ENCODE measurements at regions not wholly inside any gene's neighbourhood (a gene's known extent, or its start where the extent isn't known, plus 50 kb on each side); places are given as distances from the start of the nearest gene placed in this dataset.
"Not testable (repeated sequence)": the region's sequence is repeated elsewhere in the genome, so short reads cannot be mapped to it uniquely, and the experiment has no call there.

DNA sequence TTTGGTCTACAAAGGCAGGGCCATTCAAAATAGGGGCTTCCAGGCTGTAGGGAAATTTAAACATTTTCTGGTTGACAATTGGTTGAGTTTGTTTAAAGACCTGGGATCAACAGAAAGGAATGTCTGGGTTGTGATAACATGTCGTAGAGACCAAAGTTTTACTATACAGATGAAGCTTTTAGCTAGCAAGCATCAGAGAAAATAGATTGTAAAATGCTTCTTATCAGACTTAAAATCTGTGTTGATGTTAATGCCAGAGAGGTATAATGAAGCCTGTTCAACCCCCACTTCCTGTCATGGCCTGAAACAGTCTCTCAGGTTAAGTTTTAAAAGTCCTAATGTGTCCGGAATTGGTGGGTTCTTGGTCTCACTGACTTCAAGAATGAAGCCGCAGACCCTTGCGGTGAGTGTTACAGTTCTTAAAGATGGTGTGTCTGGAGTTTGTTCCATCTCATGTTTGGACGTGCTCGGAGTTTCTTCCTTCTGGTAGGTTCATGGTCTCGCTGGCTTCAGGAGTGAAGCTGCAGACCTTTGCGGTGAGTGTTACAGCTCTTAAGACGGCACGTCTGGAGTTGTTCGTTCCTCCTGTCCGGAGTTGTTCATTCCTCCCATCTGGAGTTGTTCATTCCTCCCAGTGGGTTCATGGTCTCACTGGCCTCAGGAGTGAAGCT lies 86.5 kb upstream of the HMCN1 start:
- H3K4me3 ChIP-seq (ENCODE audit: low read length): not testable (repeated sequence)
- DNase-seq (ENCODE audit: low read depth, low spot score): peak; percentile 20

GRCh38 chr1:185646202-185646683 lies 87.9 kb upstream of the HMCN1 start:
- H3K4me3 ChIP-seq (ENCODE audit: low read length): no peak overlapping the region
- DNase-seq (ENCODE audit: low read depth, low spot score): no peak

GRCh38 chr1:185645686-185646085 lies 88.5 kb upstream of the HMCN1 start:
- no peak overlapping the region for H3K4me3 ChIP-seq (ENCODE audit: low read length)
- DNase-seq (ENCODE audit: low read depth, low spot score): no peak

GRCh38 chr1:185645162-185645640 lies 89.0 kb upstream of the HMCN1 start:
- no peak overlapping the region for H3K4me3 ChIP-seq (ENCODE audit: low read length)

DNA sequence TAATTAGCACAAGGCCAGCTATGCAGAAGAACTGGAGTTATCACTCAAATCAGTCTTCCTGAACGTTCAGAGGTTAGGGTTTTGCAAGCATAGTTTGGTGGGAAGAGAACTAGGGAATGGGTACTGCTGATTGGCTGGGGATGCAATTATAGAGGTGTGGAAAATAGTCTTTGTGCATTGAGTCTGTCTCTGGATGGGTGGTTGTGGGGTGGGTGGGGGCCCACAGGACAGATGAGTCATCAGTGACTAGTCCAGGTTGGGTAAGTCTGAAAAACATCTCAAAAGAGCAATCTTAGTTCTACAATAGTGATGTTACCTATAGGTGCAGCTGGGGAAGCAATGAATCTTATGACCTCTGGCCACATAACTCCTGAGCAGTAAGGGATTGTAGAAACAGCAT lies 89.7 kb upstream of the HMCN1 start:
- H3K4me3 ChIP-seq (ENCODE audit: low read length): no peak overlapping the region
- DNase-seq (ENCODE audit: low read depth, low spot score): no peak

More at GRCh38 chr1:185645162-185645640, 89.0 kb upstream of the HMCN1 start:
- DNase-seq (ENCODE audit: low read depth, low spot score): no peak

GRCh38 chr1:185636848-185637247 lies 97.3 kb upstream of the HMCN1 start:
- no peak overlapping the region for H3K4me3 ChIP-seq (ENCODE audit: low read length)
- no peak for DNase-seq (ENCODE audit: low read depth, low spot score)

DNA sequence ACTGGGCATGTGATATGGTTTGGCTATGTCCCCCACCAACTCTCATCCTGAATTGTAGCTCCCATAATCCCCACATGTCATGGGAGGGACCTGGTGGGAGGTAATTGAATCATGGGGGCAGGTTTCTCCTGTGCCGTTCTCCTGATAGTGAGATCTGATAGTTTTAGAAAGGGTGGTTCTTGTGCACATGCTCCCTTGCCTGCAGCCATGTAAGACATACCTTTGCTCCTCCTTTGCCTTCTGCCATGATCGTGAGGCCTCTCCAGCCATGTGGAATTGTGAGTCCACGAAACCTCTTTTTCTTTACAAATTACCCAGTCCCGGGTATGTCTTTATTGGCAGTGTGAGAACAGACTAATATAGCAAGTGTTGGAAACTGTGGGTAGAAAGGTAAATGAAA lies 99.5 kb upstream of the HMCN1 start:
- no peak for DNase-seq (ENCODE audit: low read depth, low spot score)
- H3K4me3 ChIP-seq (ENCODE audit: low read length): no peak overlapping the region

GRCh38 chr1:185632659-185633423 lies 101.3 kb upstream of the HMCN1 start:
- no peak overlapping the region for H3K4me3 ChIP-seq (ENCODE audit: low read length)
- no peak for DNase-seq (ENCODE audit: low read depth, low spot score)

DNA sequence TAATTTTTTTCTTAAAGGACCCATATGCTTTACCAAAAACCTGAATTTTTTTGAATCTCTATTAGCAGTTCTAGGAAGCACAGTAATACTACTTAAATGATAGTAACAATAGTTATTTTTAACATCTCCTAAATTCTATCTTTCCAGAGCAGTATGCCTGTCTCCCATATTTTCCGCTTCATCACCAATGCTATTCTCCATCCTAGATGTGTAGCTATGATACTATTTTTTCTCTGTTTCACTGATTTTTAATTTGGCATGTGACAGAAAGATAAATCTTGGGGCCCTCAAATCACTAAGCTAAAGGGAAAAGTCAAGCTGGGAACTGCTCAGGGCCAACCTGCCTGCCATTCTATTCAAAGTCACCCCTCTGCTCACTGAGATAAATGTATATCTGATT lies 102.3 kb upstream of the HMCN1 start:
- H3K4me3 ChIP-seq (ENCODE audit: low read length): no peak overlapping the region
- DNase-seq (ENCODE audit: low read depth, low spot score): no peak

DNA sequence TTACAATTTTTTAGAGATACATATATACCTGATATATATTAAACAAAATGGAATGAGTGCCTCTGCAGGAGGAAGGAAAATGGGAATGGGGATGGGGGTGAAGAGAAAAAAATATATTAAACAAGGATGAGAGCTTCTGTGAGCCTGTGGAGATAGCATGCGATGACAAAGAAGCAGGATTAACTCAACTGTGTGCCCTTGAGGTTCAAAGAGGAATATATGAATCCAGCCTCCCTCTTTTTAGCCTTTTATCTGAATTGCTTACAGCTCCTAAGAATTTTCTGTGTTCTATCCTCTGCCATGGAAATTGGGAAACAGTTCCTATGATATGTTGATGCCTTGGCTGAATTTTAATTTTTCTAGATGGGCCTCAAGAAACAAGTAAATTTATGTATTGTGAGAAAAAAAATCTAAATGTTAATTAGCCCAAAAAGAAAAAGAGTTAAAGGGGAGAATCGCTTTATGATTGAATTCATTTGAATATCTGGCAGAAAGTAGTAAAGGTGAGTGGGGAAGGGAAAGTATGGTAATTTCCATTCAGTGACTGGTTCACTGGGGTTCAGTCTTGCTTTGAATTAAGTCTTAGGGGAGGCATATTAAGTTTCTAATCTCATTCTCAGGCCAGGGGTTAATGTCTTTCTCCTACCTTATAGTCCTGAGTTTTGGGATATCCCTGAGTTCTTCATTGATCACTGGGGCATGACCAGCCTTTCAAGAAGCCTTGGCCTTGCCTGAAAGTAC lies 106.3 kb upstream of the HMCN1 start:
- H3K4me3 ChIP-seq (ENCODE audit: low read length): no peak overlapping the region
- DNase-seq (ENCODE audit: low read depth, low spot score): no peak

GRCh38 chr1:185627171-185627570 lies 107.0 kb upstream of the HMCN1 start:
- DNase-seq (ENCODE audit: low read depth, low spot score): no peak
- no peak overlapping the region for H3K4me3 ChIP-seq (ENCODE audit: low read length)

DNA sequence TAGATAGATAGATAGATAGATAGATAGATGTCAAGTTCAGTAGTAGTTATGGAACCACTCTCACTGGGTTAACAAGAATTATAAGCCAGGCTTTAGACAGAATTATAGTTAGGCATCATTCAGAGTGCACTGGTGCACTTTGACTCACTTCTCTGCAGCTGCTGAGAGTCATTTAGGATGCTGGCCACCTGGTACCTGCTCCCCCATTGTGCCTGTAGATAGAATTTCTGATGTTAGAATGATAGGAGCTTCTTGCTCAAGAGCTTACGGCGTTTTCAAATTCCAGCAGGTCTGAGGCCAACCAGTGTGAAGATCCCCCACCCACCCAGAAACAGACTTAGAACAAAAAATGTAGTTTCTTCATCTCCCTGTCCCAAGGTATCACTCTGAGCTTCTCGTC lies 107.8 kb upstream of the HMCN1 start:
- no peak for DNase-seq (ENCODE audit: low read depth, low spot score)

GRCh38 chr1:185610954-185611353 lies 123.2 kb upstream of the HMCN1 start:
- DNase-seq (ENCODE audit: low read depth, low spot score): no peak
- no peak overlapping the region for H3K4me3 ChIP-seq (ENCODE audit: low read length)

More for the DNA sequence above, 107.8 kb upstream of the HMCN1 start:
- no peak overlapping the region for H3K4me3 ChIP-seq (ENCODE audit: low read length)

- no peak for DNase-seq (ENCODE audit: low read depth, low spot score)
- no peak overlapping the region for H3K4me3 ChIP-seq (ENCODE audit: low read length)
These were observed 126.0 kb upstream of the HMCN1 start for GRCh38 chr1:185608177-185608576.

GRCh38 chr1:185603158-185603557 lies 131.0 kb upstream of the HMCN1 start:
- no peak overlapping the region for H3K4me3 ChIP-seq (ENCODE audit: low read length)
- no peak for DNase-seq (ENCODE audit: low read depth, low spot score)

- no peak overlapping the region for H3K4me3 ChIP-seq (ENCODE audit: low read length)
- DNase-seq (ENCODE audit: low read depth, low spot score): no peak
These were observed 133.0 kb upstream of the HMCN1 start for GRCh38 chr1:185601189-185601588.

DNA sequence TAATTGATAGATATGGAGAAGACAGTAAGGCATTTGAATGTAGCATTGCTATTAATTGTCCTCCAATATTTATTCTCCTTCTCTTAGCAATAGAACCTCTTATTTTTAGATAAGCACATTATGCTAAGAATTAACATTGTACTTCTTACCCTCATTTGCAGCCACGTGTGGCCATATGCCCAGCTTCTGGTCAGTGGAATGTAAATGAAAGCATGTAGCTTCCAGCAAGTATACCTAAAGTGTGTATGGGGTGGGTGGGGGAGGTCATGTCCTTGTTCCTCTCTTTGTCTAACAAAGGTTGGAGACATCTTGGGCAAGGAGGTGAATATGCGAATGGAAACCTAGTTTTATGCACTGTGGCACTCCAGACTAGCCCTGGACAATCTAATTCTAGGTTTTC lies 133.6 kb upstream of the HMCN1 start:
- no peak overlapping the region for H3K4me3 ChIP-seq (ENCODE audit: low read length)
- no peak for DNase-seq (ENCODE audit: low read depth, low spot score)

DNA sequence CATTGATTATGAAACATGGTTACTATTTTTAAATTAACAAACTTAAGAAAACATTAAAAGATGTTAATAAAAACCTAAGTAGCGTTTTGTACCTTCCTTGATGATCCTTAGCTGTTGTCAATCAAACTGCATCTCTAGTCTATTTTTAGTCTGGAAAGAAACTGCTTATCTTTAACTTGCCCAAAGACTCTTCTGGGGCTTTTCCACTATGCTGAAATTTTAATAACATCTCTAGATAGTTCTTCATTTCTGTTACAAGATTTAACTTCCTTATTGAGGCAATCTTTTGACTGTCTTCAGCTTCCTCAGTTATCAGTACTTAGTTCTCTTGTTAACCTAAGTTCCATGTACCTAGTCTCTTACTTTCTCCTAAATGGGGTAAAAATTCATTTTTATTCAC lies 135.9 kb upstream of the HMCN1 start:
- H3K4me3 ChIP-seq (ENCODE audit: low read length): no peak overlapping the region
- DNase-seq (ENCODE audit: low read depth, low spot score): no peak

GRCh38 chr1:185595835-185596667 lies 138.1 kb upstream of the HMCN1 start:
- DNase-seq (ENCODE audit: low read depth, low spot score): peak; percentile 64
- H3K4me3 ChIP-seq (ENCODE audit: low read length): no peak overlapping the region

Measured in Jurkat, Clone E6-1 (cell line).